Fibroblast of lung (primary cell): ENCODE measurements at regions not wholly inside any gene's neighbourhood (a gene's known extent, or its start where the extent isn't known, plus 50 kb on each side); places are given as distances from the start of the nearest gene placed in this dataset.

Experiments used
- DNase-seq, 2 donors: peaks; one replicate each; pipeline versions ENCODE4 v3.0.0 to v3.0.0-alpha.2; 2010; ENCODE audit warnings: low read depth in 2 of 2
- H2AFZ ChIP-seq: 2 replicates; pipeline ENCODE4 v1.5.1; 2012; ENCODE audit warnings: low read length, control low read depth, inconsistent platforms
- H3K27ac ChIP-seq: 2 replicates; pipeline ENCODE4 v1.5.1; 2011; ENCODE audit warnings: low read length, control low read depth; ENCODE audit not compliant: insufficient read depth
- H3K27me3 ChIP-seq: 2 replicates; pipeline ENCODE4 v1.5.1; 2011; ENCODE audit warnings: mild to moderate bottlenecking, low read length; ENCODE audit not compliant: control insufficient read depth, insufficient read depth
- H3K36me3 ChIP-seq: 2 replicates; pipeline ENCODE4 v1.5.1; 2011; ENCODE audit warnings: low read length; ENCODE audit not compliant: control insufficient read depth, insufficient read depth
- H3K4me1 ChIP-seq: 2 replicates; pipeline ENCODE4 v1.5.1; 2011; ENCODE audit warnings: low read length; ENCODE audit not compliant: control insufficient read depth, insufficient read depth; ENCODE audit errors: extremely low read depth
- H3K4me2 ChIP-seq: 2 replicates; pipeline ENCODE4 v1.5.1; 2011; ENCODE audit warnings: low read length, control low read depth; ENCODE audit not compliant: insufficient read depth; ENCODE audit errors: extremely low read depth
- H3K4me3 ChIP-seq, 4 experiments: fragments of 200-600 bp in 1 of 4; sonication (generic) in 1 of 4; replicated peaks in 1 of 4; 2 replicates each; pipeline ENCODE4 v1.5.1; 2011 to 2016; ENCODE audit warnings: low read length in 4 of 4, low read depth in 3 of 4, mild to moderate bottlenecking in 3 of 4, control low read depth in 2 of 4, inconsistent platforms in 1 of 4, mixed read lengths in 1 of 4; ENCODE audit not compliant: insufficient read depth in 1 of 4; ENCODE audit errors: control extremely low read depth in 1 of 4
- H3K79me2 ChIP-seq: 2 replicates; pipeline ENCODE4 v1.5.1; 2012; ENCODE audit warnings: mild to moderate bottlenecking, low read length, inconsistent platforms; ENCODE audit not compliant: control insufficient read depth, insufficient read depth
- H3K9ac ChIP-seq: 2 replicates; pipeline ENCODE4 v1.5.1; 2011; ENCODE audit warnings: mild to moderate bottlenecking, low read length, control low read depth; ENCODE audit not compliant: insufficient read depth
- H3K9me3 ChIP-seq: 2 replicates; pipeline ENCODE4 v1.5.1; 2012; ENCODE audit warnings: low read depth, low read length; ENCODE audit not compliant: control insufficient read depth, insufficient read depth
- H4K20me1 ChIP-seq: 2 replicates; pipeline ENCODE4 v1.5.1; 2011; ENCODE audit warnings: low read length; ENCODE audit not compliant: control insufficient read depth, insufficient read depth; ENCODE audit errors: extremely low read depth
- CTCF ChIP-seq, 2 donors: IDR thresholded peaks in 1 of 2; conservative IDR thresholded peaks in 1 of 2; 1 replicate in 1 of 2; 2 replicates in 1 of 2; pipeline ENCODE4 v1.5.1; 2011 to 2012; ENCODE audit warnings: low read length in 2 of 2, control low read depth in 1 of 2, inconsistent platforms in 1 of 2, low read depth in 1 of 2, mild to moderate bottlenecking in 1 of 2
- EZH2 ChIP-seq: IDR thresholded peaks from 2 replicates; pipeline ENCODE4 v1.5.1; 2012; ENCODE audit warnings: low read length, control low read depth, mild to moderate bottlenecking; ENCODE audit errors: missing control alignments

GRCh38 chr6:76533661-76534060, 461.2 kb upstream of the IMPG1 start:
- TF ChIP-seq EZH2 (no peak), CTCF (conservative IDR thresholded peaks at IDR 0.05 in 1 of 2, IDR thresholded peaks at IDR 0.05 in 1 of 2; ENCODE audit: low read depth in 1 of 2, low read length in 2 of 2) (no peak)

GRCh38 chr6:76532647-76533046, 460.2 kb upstream of the IMPG1 start:
- DNase-seq: no peak

More at GRCh38 chr6:76533661-76534060, 461.2 kb upstream of the IMPG1 start:
- no peak overlapping the region for H3K4me2 ChIP-seq
- H3K27me3 ChIP-seq: no peaks in the 10 kb centered on the region
- no peaks in the 10 kb centered on the region for H3K79me2 ChIP-seq
- DNase-seq: no peak
- H4K20me1 ChIP-seq: no peaks in the 10 kb centered on the region
- no peaks in the 10 kb centered on the region for H3K9me3 ChIP-seq
- H3K27ac ChIP-seq: no peak overlapping the region
- no peak overlapping the region for H2AFZ ChIP-seq
- no peaks in the 10 kb centered on the region for H3K36me3 ChIP-seq
- no peak overlapping the region for H3K4me3 ChIP-seq
- H3K4me1 ChIP-seq: no peaks in the 10 kb centered on the region
- no peak overlapping the region for H3K9ac ChIP-seq

GRCh38 chr6:76518443-76518842, 446.0 kb upstream of the IMPG1 start:
- no peaks in the 10 kb centered on the region for H3K27me3 ChIP-seq
- H3K79me2 ChIP-seq: no peaks in the 10 kb centered on the region
- H3K27ac ChIP-seq: no peak overlapping the region
- no peak overlapping the region for H2AFZ ChIP-seq
- H4K20me1 ChIP-seq: no peaks in the 10 kb centered on the region
- no peaks in the 10 kb centered on the region for H3K4me1 ChIP-seq
- no peaks in the 10 kb centered on the region for H3K36me3 ChIP-seq
- no peak for DNase-seq
- H3K9me3 ChIP-seq: no peaks in the 10 kb centered on the region
- H3K4me3 ChIP-seq: no peak overlapping the region
- TF ChIP-seq EZH2 (no peak), CTCF (conservative IDR thresholded peaks at IDR 0.05 in 1 of 2, IDR thresholded peaks at IDR 0.05 in 1 of 2; ENCODE audit: low read depth in 1 of 2, low read length in 2 of 2) (no peak)
- no peak overlapping the region for H3K4me2 ChIP-seq
- no peak overlapping the region for H3K9ac ChIP-seq

More at GRCh38 chr6:76532647-76533046, 460.2 kb upstream of the IMPG1 start:
- no peaks in the 10 kb centered on the region for H3K36me3 ChIP-seq
- no peak overlapping the region for H3K27ac ChIP-seq
- TF ChIP-seq EZH2 (no peak), CTCF (conservative IDR thresholded peaks at IDR 0.05 in 1 of 2, IDR thresholded peaks at IDR 0.05 in 1 of 2; ENCODE audit: low read depth in 1 of 2, low read length in 2 of 2) (no peak)
- no peaks in the 10 kb centered on the region for H3K79me2 ChIP-seq
- no peak overlapping the region for H3K4me2 ChIP-seq
- H3K27me3 ChIP-seq: no peaks in the 10 kb centered on the region
- H4K20me1 ChIP-seq: no peaks in the 10 kb centered on the region
- no peaks in the 10 kb centered on the region for H3K4me1 ChIP-seq
- H3K9ac ChIP-seq: no peak overlapping the region
- no peaks in the 10 kb centered on the region for H3K9me3 ChIP-seq
- no peak overlapping the region for H3K4me3 ChIP-seq
- no peak overlapping the region for H2AFZ ChIP-seq
